Stimulated activated CD8-positive, alpha-beta memory T cell treated with anti-CD3 and anti-CD28 coated beads, Interleukin-15, amount 100 ng/mL, for 4 hours (primary cell): ENCODE measurements at regions not wholly inside any gene's neighbourhood (a gene's known extent, or its start where the extent isn't known, plus 50 kb on each side); places are given as distances from the start of the nearest gene placed in this dataset.
"Not testable (repeated sequence)": the region's sequence is repeated elsewhere in the genome, so short reads cannot be mapped to it uniquely, and the experiment has no call there.

Source experiments
- DNase-seq, 2 donors: peaks; one replicate each; pipeline ENCODE4 v3.0.0-alpha.2; 2020; ENCODE audit warnings: low read depth in 2 of 2

DNA sequence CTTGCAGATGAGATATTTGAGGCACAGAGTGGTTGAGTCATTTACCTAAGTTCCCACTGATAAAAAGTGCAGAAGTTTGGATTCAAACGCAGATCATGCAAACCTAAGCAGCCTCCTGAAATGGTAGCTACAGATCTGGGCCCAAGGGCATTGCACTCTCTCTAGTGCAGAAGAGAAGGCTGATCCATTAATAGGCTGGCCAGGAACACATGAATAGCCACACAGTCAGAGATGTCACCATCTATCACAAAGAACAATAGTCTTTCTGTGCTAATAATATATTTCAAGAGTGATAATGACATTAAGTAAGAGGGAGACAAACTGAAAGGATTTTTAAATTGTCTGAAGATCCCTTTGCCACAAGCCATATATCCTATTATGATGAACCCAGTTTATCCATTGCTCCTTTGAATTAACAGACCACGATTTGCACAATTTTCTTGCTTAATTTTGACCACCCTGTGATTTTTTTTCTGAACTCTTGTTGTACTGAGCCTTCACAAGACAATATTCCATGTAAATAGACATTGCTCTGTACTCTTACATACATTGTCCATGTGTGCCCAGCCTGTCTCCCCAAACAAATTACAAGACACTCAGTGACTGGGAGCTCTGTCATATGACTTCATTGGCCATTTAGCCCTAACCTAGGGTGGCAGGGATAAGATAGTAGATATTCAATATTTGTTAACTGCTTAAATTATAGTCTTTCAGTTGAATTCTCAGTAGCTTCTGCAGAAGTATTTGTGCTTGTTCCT is 112.4 kb upstream of the RBPJ start:
- no peak for DNase-seq

DNA sequence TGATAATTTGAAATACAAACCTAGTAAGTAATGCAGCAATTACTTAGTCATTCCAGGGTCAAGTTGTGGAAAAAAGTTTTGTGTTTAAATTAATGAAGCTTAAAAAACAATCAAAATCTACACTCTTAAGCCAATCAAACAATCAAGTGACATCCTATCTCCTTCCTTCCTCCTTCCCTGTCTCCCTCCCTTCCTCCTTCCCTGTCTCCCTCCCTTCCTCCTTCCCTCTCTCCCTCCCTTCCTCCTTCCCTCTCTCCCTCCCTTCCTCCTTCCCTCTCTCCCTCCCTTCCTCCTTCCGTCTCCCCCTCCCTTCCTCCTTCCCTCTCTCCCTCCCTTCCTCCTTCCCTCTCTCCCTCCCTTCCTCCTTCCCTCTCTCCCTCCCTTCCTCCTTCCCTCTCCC is 111.4 kb upstream of the RBPJ start:
- not testable (repeated sequence) for DNase-seq

DNA sequence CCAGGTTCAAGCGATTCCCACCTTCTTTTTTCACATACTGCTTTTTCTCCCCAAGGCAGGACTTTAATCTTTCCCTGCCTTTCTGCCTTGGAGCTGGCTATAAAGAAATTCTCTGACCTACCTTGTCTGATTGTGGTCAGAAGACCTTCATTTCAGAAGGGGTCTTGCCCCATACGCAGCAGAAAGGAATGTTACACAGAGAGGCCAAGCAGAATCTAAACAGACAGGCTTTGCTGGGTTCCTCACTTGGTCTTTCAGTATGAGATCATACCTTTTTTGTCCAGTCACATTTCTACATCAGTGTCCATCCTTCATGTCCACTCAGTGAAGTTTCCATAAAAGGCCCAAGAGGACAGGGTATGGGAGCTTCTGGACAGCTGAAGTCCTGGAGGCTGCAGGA is 108.3 kb upstream of the RBPJ start:
- no peak for DNase-seq

DNA sequence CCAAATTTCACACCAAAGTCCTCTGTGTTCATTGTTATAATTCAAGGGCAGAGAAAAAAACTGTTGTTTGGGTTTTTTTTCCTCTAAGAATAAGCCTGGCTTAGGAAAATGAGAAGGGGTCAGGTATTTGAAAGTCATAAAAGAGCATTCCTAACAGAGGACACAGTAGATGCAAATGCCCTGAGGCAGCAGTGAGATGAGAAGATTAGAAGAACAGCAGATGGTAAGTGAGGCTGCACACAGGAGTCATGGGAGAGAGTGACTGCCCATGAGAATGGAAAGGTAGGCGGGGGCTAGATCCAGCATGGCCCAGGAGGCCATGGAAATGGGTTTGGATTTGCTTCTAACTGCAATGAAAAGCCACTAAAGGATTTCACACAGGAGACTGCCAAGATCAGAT is 107.5 kb upstream of the RBPJ start:
- no peak for DNase-seq

DNA sequence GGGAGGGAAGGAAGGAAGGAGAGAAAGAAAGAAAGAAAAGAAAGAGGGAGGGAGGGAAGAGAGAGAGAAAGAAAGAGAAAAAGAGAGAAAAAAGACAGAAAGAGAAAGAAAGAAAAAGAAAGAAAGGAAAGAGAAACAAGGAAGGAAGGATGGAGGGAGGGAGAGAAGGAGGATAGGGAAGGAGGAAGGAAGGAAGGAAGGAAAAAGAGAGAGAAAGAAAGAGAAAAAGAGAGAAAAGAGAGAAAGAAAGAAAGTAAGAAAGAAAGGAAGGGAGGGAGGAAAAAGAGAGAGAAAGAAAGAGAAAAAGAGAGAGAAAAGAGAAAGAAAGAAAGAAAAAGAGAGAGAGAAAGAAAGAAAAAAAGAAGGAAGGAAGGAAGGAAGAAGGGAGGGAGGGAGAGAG is 105.8 kb upstream of the RBPJ start:
- no peak for DNase-seq

DNA sequence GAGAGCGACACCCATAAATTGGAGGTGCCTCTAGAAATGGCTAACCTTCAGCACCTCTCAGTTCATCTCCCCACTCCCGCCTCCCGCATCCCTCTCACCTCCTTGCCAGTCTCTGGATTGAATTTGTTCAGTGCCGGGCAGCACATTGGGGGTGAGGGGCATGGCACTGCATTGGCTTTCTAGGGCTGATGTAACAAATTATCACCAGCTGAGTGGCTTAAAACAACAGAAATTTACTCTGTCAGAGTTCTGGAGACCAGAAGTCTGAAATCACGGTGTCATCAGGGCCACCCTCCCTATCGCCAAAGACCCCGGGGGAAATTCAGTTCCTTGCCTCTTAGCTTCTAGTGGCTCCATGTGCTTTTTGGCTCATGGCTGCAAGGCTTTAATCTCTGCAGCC is 105.1 kb upstream of the RBPJ start:
- no peak for DNase-seq

DNA sequence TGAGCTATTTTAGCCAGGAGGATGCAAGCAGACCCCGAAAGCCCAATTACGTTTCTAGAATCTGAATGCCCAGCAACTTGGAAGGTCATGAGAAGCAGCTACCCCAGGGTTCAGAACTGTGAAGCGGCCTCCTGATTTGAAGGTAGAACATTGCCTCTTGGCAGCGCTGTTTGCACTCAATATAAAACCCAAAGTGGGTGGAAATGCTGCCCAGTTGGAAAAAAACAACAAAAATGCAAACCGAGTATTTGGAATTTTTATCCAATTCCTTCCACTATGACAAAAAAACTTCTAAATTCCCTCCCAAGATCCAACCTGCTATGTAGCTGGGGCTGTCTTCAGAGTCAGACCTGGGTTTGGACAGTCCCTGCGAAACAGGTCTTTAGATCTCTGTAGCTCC is 103.3 kb upstream of the RBPJ start:
- DNase-seq = no peak

DNA sequence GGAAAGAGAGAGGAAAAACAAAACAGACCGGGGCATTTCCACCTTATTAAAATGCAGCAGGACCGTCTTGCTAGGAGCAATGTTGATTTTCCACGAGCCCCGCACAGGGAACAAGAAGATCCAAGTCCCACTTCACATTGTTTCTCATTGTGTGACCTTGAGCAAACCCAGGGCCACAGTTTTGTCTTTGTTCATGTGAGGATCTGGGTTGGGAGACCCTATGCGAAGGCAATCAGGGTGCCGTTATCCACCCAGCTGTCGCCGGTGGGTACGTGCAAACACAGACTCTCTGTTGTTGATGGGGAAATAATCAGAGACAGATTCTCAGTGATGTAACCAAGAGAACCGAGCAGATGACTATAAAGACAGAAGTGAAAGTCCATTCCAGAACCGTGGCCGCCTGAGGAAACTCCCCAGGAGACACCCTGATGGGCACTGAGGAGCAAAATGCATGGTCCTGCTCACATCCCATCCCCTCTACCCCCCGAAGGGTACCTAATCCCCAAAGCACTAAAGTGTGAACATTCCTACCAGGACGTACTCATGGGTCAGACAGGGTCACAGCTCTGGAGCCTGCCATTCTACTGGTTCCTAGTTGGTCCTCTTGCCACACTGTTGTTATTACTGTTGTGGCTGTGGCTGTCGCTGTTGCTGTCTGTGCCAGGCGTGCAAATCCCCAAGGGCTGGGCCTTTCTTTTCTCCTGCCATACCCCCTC is 102.7 kb upstream of the RBPJ start:
- no peak for DNase-seq

DNA sequence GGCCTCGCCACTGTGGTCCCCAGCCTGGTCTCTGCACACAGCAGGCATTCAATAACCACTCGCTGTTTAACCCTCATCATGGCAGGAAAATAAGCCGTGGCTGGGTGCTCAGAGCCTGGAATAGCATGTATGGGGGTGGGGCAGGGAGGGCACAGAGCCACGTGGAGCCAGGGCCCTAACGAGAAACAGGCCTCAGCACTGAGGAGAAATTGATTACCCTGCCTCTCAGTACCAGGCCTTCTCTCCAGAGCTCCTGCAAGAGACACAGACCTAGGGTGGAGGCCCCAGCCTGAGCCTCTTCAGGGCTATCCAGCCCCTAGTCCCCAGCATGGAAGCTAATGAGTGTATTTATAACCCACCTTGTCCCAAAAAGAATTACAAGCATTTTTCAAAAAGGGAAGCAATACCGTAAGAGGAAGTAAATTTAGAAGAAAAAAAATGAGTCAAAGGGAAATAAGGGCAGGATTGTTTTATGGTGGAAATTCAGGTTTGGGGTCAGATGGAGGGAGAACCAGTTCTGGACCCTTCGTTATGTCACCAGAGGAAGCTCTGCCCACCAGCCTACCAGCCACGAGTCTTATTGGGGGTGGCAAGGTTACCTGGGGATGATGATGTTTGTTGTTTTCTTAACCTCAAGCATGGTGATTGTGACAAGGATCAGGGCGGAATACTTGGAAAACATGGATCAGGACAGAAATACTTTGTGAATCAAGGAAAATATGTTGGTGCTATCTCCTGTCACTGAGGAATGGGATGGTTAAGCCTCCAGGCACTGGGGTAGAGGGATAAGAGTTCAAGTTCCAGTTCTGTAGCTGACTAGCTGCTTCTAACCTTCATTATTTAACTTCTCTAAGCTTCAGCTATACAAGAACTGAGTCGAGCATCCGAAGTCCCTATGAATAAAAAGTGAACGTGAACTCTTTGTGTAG is 101.9 kb upstream of the RBPJ start:
- DNase-seq = no peak

DNA sequence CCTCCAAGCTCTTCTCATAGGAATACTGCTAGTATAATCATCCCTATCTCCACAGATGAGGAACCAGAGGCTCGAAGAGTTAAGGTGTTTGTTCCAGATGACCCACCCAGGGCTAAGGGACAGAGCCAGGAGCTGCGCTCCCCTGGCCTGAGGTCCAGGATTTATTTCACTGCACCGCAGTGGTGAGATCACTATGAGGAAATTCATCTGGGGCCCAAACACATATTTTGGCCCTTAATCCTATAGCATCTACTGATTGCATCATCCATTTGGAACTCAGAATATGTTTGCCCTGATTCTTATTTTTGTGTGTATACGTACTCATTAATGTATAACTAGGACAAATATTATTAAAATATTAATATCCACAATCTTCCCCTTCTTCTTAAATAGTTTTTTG is 100.1 kb upstream of the RBPJ start:
- DNase-seq = no peak

DNA sequence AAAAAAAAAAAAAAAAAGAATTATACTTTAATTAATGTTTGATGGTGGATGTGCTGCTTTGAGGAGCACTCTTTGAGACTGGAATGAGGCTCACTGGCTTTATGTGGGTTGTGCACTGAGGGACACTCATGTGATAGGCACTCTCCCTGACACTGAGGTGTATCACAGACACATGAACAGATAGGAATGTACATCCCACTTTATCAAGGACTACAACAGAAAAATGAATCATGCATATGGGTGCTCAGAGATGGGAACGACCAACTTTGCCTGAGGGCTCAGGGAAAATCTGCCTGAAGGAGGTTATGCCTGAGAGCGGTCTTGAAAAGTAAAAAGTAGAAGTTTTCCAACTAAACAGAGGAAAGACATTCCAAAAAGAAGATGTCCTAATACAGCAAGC is 97.7 kb upstream of the RBPJ start:
- DNase-seq = no peak

DNA sequence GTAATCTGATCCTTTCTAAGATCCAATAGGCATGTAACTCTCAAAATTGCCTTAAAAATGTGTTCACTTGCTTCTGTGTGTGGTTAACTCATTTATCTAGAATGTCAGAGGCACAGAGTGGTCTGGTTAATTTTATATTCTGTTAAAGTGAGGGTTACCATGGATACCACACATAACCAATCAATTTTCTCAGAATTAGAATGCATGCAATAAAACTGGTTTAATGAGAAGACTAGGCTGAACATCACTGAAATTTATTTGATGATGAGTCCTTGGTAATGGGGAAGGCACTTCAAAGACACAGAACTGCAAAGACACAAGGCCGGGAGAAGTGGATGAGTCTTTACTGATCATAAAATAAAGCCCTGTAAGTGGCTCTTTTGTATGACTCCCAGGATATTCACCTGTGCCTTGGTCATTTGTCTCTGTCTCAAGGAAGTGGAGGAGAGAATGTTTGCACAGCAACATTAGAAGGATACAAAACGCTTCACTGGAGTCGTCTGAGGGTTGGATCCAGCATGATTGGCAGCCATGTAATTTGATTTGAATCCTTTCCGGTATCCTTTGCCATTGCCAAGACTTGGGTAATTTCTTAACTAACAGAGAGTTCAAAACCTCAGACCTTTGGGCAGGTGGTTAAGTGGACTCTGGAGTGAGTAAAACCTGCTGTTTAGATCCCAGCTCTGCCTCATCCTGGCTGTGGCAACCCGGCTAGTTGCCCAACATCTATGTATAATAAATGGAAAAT is 94.0 kb upstream of the RBPJ start:
- DNase-seq = no peak

DNA sequence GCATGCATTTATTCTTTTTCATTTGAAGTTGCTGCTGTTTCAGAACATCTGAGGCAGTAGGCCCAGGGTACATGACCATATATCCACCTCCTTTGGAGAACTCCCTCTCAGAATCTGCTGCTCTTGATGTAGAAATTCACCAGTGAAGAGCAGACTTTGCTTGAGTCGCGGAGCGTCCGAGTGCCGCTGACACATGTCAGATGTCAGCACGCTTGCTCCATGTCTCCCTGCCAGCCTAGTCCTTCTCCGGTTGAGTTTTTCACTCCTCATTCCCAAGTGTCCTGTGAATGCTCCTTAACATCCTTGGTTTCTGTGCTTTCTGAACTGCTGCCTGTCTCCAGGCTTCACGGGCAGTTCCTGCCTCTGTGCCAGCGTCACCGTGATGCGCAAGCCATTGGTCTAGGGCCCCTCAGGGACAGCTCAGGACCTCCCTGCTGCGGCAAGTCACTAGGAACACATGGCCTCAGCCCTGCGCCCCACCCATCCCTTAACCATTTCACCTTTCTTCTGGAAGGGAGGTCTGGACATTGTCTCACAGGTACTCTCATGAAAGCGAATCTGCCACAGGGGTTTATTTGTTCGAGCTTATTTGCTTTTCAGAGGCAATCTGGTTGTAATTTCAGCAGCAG is 93.1 kb upstream of the RBPJ start:
- no peak for DNase-seq

DNA sequence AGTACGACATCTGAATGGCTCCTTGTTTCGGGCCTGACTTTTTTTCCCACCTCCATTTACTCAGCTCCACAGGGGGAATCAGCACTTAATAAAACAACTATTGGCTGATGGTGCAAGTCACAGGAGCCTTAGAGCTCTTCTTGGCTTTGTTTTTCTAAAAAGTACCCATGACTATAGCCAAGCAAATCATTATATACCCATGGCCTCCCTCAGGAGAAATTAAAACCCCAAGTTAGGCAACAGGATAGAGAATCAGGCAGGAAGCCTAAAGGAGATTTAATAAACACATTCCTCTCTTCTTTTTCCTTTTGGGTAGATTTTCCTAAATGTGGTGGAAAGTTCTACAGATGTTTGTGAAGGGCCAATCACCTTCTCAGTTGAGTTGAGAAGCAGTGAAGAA is 91.9 kb upstream of the RBPJ start:
- no peak for DNase-seq

DNA sequence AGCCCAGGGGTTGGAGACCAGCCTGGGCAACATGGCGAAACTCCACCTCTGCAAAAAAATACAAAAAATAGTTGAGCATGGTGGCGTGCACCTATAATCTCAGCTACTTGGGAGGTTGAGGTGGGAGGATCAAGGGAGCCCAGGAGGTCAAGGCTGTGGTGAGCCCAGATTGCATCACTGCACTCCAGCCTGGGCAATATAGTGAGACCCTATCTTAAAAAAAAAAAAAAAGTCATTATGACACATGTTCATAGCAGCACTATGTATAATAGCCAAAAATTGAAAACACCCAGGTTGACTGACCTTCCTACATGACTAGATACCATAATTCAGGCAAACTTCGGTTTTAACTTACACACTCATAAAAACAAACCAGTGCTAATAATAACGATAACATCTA is 90.8 kb upstream of the RBPJ start:
- no peak for DNase-seq

DNA sequence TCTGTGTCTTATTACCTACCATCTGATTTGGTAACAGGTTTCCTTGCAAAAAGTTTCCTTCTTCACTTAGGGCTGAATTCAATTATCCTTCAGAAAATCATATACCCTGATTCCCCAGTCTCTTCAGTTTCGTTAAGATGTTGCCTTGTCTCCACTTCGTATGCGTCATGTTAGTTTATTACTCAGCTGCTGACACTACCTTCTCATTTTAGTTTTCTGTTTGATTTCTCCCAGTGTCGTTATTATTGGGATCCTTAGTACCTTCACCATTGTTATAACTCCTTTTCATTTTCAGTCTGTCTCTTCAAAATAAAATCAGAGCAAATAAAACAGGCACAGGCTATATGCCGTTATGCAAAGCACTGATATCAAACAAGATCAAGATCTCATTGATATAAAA is 87.5 kb upstream of the RBPJ start:
- no peak for DNase-seq

DNA sequence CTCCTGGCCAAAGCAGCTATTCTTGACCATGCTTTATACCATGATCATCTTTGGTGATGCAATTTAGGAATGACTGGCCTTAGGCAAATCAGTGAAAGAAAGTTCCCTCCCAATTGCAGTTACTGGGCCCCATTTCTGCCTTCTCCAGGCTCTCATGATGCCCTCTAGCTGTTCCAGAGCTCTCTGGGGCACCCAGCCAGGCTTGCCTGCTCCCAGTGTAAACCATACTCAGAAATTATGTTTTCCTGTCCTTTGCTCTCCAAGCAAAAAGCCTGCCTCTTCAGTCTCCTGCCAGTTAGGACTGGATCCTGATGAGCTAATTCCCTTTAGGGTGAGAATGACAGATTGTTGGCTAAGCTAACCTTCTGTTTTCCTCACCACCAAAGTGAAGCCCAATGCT is 85.3 kb upstream of the RBPJ start:
- no peak for DNase-seq

DNA sequence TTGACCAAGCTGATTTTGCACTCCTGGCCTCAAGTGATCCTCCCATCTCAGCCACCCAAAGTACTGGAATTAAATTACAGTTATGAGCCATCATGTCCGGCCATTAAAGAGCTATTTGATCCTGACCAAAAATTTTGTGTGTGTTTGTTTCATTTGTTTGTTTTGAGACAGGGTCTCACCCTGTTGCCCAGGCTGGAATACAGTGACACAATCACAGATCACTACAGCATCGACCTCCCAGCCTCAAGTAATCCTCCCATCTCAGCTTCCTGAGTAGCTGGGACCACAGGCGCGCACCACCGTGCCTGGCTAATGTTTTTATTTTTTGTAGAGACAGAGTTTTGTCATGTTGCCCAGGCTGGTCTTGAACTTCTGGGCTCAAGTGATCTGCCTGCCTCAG is 82.9 kb upstream of the RBPJ start:
- no peak for DNase-seq

DNA sequence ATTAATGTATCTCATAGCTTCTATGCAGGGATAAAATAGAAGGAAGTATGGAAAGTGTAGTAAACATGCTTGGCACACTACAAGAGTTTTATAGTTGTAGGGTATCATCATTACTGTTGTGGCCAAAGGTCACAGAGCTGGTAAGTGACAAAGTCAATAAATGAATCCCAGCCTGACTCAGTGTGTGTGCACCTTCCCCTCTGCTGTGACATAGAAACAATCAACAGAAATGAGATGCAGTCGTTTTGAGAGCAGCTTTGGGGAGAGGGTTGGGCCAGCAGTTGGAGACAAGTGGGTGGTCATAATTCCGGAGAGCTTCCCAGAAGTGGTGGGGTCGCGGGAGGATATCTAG is 82.4 kb upstream of the RBPJ start:
- DNase-seq = no peak

DNA sequence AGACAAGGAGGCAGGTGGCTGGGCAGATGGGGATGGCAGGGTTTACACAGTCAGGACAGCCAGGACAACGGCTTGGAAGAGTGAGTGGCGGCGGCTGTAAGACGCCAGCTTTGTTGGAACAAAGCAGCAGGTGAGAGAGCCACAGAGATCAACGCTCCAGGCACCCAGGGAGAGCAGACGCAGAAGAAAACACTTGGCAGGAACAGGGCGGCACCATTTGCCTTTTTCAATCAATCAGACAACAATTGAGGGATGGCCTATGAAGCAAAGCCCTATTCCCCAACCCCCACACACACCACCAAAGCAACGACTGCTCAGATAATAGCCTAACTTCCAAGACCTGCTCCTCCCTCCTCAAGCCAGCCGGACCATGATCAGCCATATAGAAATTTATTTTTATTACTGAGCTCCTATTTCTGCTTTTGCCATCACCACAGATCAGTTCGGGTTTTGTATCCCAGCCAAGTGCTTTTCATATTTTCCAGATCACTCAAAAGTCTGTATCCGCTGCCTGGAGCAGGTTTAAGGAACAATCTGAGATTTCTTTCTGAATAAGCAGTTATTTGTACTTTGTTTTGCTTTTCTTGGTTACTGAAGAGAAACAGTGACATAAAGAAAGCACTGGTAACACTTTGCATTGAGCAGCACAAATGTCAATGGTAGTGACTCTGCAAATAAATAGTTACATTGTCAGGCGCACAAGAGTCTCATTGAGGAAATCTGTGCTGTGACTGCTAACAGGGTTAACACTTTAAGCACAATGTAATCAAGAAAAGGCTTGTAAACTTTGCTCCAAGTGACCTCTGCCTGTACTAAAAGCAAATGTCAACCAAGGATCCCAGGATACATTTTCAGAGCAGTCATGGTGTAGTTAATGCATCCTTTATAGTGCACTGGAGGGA is 81.8 kb upstream of the RBPJ start:
- DNase-seq = no peak
